ENCODE measurements at regions not wholly inside any gene's neighbourhood (a gene's known extent, or its start where the extent isn't known, plus 50 kb on each side); places are given as distances from the start of the nearest gene placed in this dataset.

GRCh38 chr3:852033-852432 lies 240.8 kb upstream of the CNTN6 start:
- no peak for TF ChIP-seq POLR2A (IDR thresholded peaks at IDR 0.05)
- TF ChIP-seq, protein P1, sequence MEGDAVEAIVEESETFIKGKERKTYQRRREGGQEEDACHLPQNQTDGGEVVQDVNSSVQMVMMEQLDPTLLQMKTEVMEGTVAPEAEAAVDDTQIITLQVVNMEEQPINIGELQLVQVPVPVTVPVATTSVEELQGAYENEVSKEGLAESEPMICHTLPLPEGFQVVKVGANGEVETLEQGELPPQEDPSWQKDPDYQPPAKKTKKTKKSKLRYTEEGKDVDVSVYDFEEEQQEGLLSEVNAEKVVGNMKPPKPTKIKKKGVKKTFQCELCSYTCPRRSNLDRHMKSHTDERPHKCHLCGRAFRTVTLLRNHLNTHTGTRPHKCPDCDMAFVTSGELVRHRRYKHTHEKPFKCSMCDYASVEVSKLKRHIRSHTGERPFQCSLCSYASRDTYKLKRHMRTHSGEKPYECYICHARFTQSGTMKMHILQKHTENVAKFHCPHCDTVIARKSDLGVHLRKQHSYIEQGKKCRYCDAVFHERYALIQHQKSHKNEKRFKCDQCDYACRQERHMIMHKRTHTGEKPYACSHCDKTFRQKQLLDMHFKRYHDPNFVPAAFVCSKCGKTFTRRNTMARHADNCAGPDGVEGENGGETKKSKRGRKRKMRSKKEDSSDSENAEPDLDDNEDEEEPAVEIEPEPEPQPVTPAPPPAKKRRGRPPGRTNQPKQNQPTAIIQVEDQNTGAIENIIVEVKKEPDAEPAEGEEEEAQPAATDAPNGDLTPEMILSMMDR (IDR thresholded peaks at IDR 0.05) = no peak
- TF ChIP-seq EP300 (IDR thresholded peaks at IDR 0.05; ENCODE audit: low read depth) = no peak
- no peak for TF ChIP-seq POLR2AphosphoS5 (IDR thresholded peaks at IDR 0.05)
